ENCODE measurements at regions not wholly inside any gene's neighbourhood (a gene's known extent, or its start where the extent isn't known, plus 50 kb on each side); places are given as distances from the start of the nearest gene placed in this dataset.

- no peak overlapping the region for H3K9ac ChIP-seq (ENCODE audit: low read depth, low read length)
- H3K14ac ChIP-seq (replicated peaks; ENCODE audit: low read depth, low read length), result no peak overlapping the region
- no peak for DNase-seq
- CTCF ChIA-PET, result no interaction called here
- no peaks in the 10 kb centered on the region for H3K27me3 ChIP-seq (ENCODE audit: control insufficient read depth, insufficient read depth, low read length)
- no peak overlapping the region for H3K4me2 ChIP-seq (ENCODE audit: low read depth, low read length)
- no peak overlapping the region for H4K91ac ChIP-seq (ENCODE audit: insufficient read depth, low read depth, low read length)
- no TSS peak for BruUV-seq (replicated peaks)
- no peak overlapping the region for H2AK9ac ChIP-seq (replicated peaks; ENCODE audit: low read depth, low read length, poor library complexity)
- TF ChIP-seq SMC3 (IDR thresholded peaks at IDR 0.05; ENCODE audit: low read depth, low read length) (no peak), USF2 (IDR thresholded peaks at IDR 0.05; ENCODE audit: low read depth, low read length) (no peak), CTCF (conservative IDR thresholded peaks at IDR 0.05; ENCODE audit: low read depth, low read length) (no peak), CHD1 (IDR thresholded peaks at IDR 0.05; ENCODE audit: low read depth, low read length) (no peak), RFX5 (IDR thresholded peaks at IDR 0.05; ENCODE audit: low read depth, low read length) (no peak), NFE2L2 (IDR thresholded peaks at IDR 0.05; ENCODE audit: low read depth, low read length) (no peak), RAD21 (IDR thresholded peaks at IDR 0.05; ENCODE audit: low read length) (no peak), BHLHE40 (IDR thresholded peaks at IDR 0.05; ENCODE audit: low read depth, low read length) (no peak), CEBPB (IDR thresholded peaks at IDR 0.05; ENCODE audit: low read depth, low read length) (no peak), FOS (IDR thresholded peaks at IDR 0.05; ENCODE audit: low read depth, low read length) (no peak), ELK1 (IDR thresholded peaks at IDR 0.05; ENCODE audit: borderline replicate concordance, low read depth, low read length) (no peak), MXI1 (IDR thresholded peaks at IDR 0.05; ENCODE audit: borderline replicate concordance, low read depth, low read length) (no peak), MAZ (IDR thresholded peaks at IDR 0.05; ENCODE audit: borderline replicate concordance, low read depth, low read length) (no peak), MAFK (IDR thresholded peaks at IDR 0.05; ENCODE audit: low read depth, low read length) (no peak), POLR2A (IDR thresholded peaks at IDR 0.05; ENCODE audit: low read depth, low read length) (no peak), RCOR1 (IDR thresholded peaks at IDR 0.05; ENCODE audit: insufficient replicate concordance, low read length) (no peak)
- H3K23ac ChIP-seq (ENCODE audit: low read depth, low read length), result no peak overlapping the region
- H2AFZ ChIP-seq (replicated peaks; ENCODE audit: low read length, poor library complexity), result no peak overlapping the region
- H3K4me1 ChIP-seq (ENCODE audit: control insufficient read depth, insufficient read depth, low read length), result no peaks in the 10 kb centered on the region
- no peak overlapping the region for H4K5ac ChIP-seq (ENCODE audit: low read depth, low read length)
- H2BK20ac ChIP-seq (ENCODE audit: low read depth, low read length), result no peak overlapping the region
- no peaks in the 10 kb centered on the region for H3K9me1 ChIP-seq (ENCODE audit: insufficient read depth, low read length)
- in situ Hi-C loops (cut with MboI; ENCODE audit: low sequenced_read_pairs), result no loop called here
- H2BK5ac ChIP-seq (ENCODE audit: low read depth, low read length, poor library complexity, severe bottlenecking), result no peak overlapping the region
- POLR2A ChIA-PET (ENCODE audit: unreplicated experiment), result no interaction called here
- H2AK5ac ChIP-seq (ENCODE audit: low read depth, low read length), result no peak overlapping the region
- no peaks in the 10 kb centered on the region; the same call in 1 of the 2 replicates for H3K9me3 ChIP-seq (ENCODE audit: control insufficient read depth, insufficient read depth, low read length)
- no peaks in the 10 kb centered on the region for H4K20me1 ChIP-seq (ENCODE audit: insufficient read depth, low read length)
- H3K36me3 ChIP-seq (ENCODE audit: control insufficient read depth, insufficient read depth, low read length), result no peaks in the 10 kb centered on the region
- no peak overlapping the region for H3K4ac ChIP-seq (ENCODE audit: low read depth, low read length)
- no peaks in the 10 kb centered on the region for H3K79me1 ChIP-seq (ENCODE audit: low read depth in 1 of 2, low read length in 2 of 2)
- H3K27ac ChIP-seq (ENCODE audit: insufficient read depth, low read length), result no peak overlapping the region
- H2BK15ac ChIP-seq (ENCODE audit: low read depth, low read length), result no peak overlapping the region
- H2BK120ac ChIP-seq (ENCODE audit: low read depth, low read length), result no peak overlapping the region
- no peak overlapping the region for H3K4me3 ChIP-seq (ENCODE audit: insufficient read depth, low read depth, low read length)
- intact Hi-C loops (cut with micrococcal nuclease), result no loop called here
- no peak overlapping the region for H3K18ac ChIP-seq (ENCODE audit: low read depth, low read length)
- H4K8ac ChIP-seq (ENCODE audit: low read depth in 2 of 2, low read length in 2 of 2), result no peak overlapping the region
- ATAC-seq (ENCODE audit: low read depth), result no peak
- H3K56ac ChIP-seq (ENCODE audit: extremely low read depth, insufficient read depth, low read length), result no peak overlapping the region
- dilution Hi-C loops (cut with HindIII; ENCODE audit: low sequenced_read_pairs, unreplicated experiment), result no loop called here
These were observed 902.8 kb upstream of the PHF14 start for GRCh38 chr7:10070899-10071298.

Data from IMR-90 (cell line).